GM23248 (cell line): ENCODE measurements at regions not wholly inside any gene's neighbourhood (a gene's known extent, or its start where the extent isn't known, plus 50 kb on each side); places are given as distances from the start of the nearest gene placed in this dataset.

Experiments used
- EZH2 ChIP-seq: fragments of 200-600 bp; sonication (generic); IDR thresholded peaks from 2 replicates; pipeline ENCODE4 v1.6.1; 2018; ENCODE audit warnings: antibody characterized with exemption, mild to moderate bottlenecking; ENCODE audit not compliant: insufficient read depth, poor library complexity, severe bottlenecking
- EZH2phosphoT487 ChIP-seq: fragments of 200-600 bp; sonication (generic); IDR thresholded peaks from 2 replicates; pipeline ENCODE4 v1.6.1; 2018; ENCODE audit warnings: antibody characterized with exemption, moderate library complexity, mild to moderate bottlenecking, low read depth; ENCODE audit not compliant: insufficient read depth

DNA sequence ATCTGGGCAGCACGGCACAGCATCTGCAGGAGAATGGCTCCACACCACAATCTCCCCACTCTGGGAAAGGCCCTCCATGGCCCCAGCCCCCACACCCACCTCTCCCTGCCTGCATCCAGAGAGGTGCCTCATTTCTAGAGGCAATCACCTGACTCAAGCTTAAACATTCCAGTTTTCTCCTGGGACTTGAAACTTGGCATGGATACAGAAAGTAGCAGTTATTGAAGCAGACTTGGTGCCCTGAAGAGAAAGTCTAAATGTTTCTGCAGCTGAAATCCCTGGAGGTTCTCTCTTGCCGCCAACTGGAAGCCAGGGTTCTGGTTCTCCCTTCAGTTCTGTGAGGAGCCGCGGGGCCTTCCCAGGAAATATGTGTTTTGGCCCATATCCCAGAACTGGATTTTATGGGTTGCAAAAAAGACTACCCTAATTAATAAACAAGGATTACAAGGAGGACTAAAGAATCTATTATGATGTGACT, 122.8 kb downstream of the SKIDA1 start:
- TF ChIP-seq EZH2 (no peak), EZH2phosphoT487 (no peak)
